K562 (cell line): ENCODE measurements at regions not wholly inside any gene's neighbourhood (a gene's known extent, or its start where the extent isn't known, plus 50 kb on each side); places are given as distances from the start of the nearest gene placed in this dataset.

Experiments used
- ATAC-seq: fragments of 200-7000 bp; cut with Tn5 transposase; 3 replicates; pipeline ENCODE4 v1.9.1; 2020; ENCODE audit warnings: moderate library complexity
- BruUV-seq: library from RNA; stranded (reverse); fragments of 400-500 nt; replicated peaks from 2 replicates; lab custom pipeline; 2021; lab: Mats Ljungman, UMichigan
- CTCF ChIA-PET: fragments of 300-600 bp; formaldehyde crosslinking; extraction: SDS; loops from one replicate; lab custom pipeline; 2021; ENCODE audit warnings: low intra/inter-chr PET ratio; lab: Yijun Ruan, JAX
- POLR2A ChIA-PET: fragments of 300-600, 350-650 bp; sonication (Branson Sonifier 250); formaldehyde crosslinking; extraction: SDS; loops from one replicate; lab custom pipeline; 2021; ENCODE audit warnings: antibody characterized with exemption, inconsistent platforms; lab: Yijun Ruan, JAX
- DNase-seq, 4 experiments: peaks; one replicate each; pipeline versions ENCODE4 v3.0.0 to v3.0.0-alpha.2; 2011 to 2018; ENCODE audit warnings: low spot score in 3 of 4, mixed read lengths in 3 of 4; ENCODE audit errors: extremely low read depth in 1 of 4
- FAIRE-seq: peaks from 2 replicates; lab custom pipeline; 2011; peaks lifted over from hg19 to GRCh38; lab: Jason Lieb, UNC
- H2AFZ ChIP-seq: 2 replicates; pipeline ENCODE4 v1.6.0; 2011; ENCODE audit warnings: low read depth, low read length, control low read depth, inconsistent platforms
- H3K27ac ChIP-seq: fragments of 200-600 bp; 3 replicates; pipeline ENCODE4 v1.8.0; 2011; ENCODE audit warnings: low read depth, mild to moderate bottlenecking, control low read depth, inconsistent platforms, low read length, moderate library complexity, mixed read lengths; ENCODE audit errors: extremely low read depth
- H3K27me3 ChIP-seq, 2 experiments: fragments of 300-600 bp in 1 of 2; 2 replicates in 1 of 2; 3 replicates in 1 of 2; pipeline versions ENCODE4 v1.6.0 to v1.8.0; 2011; ENCODE audit warnings: inconsistent platforms in 2 of 2, low read length in 2 of 2, mild to moderate bottlenecking in 1 of 2, mixed read lengths in 1 of 2, moderate library complexity in 1 of 2; ENCODE audit not compliant: control insufficient read depth in 2 of 2, insufficient read depth in 2 of 2
- H3K36me3 ChIP-seq: fragments of 300-600 bp; 3 replicates; pipeline ENCODE4 v1.8.0; 2011; ENCODE audit warnings: mild to moderate bottlenecking, low read length, inconsistent platforms; ENCODE audit not compliant: control insufficient read depth, insufficient read depth
- H3K4me1 ChIP-seq, 2 experiments: fragments of 200-600 bp in 1 of 2; replicated peaks in 1 of 2; 2 replicates in 1 of 2; 3 replicates in 1 of 2; pipeline versions ENCODE4 v1.5.1 to v1.8.0; 2011; ENCODE audit warnings: inconsistent platforms in 2 of 2, low read length in 2 of 2, mild to moderate bottlenecking in 1 of 2, mixed read lengths in 1 of 2, moderate library complexity in 1 of 2; ENCODE audit not compliant: control insufficient read depth in 2 of 2, insufficient read depth in 2 of 2
- H3K4me2 ChIP-seq: 2 replicates; pipeline ENCODE4 v1.6.1; 2011; ENCODE audit warnings: low read length, control low read depth, inconsistent platforms, mixed read lengths; ENCODE audit not compliant: insufficient read depth
- H3K4me3 ChIP-seq: fragments of 200-600 bp; sonication (generic), shearing (Covaris generic); 2 replicates; pipeline ENCODE4 v1.5.1; 2016; ENCODE audit warnings: control low read depth, inconsistent platforms
- H3K79me2 ChIP-seq: fragments of 200-600 bp; 3 replicates; pipeline ENCODE4 v1.8.0; 2011; ENCODE audit warnings: low read length, inconsistent platforms; ENCODE audit not compliant: control insufficient read depth, insufficient read depth
- H3K9ac ChIP-seq, 2 experiments: 2 replicates each; pipeline versions ENCODE4 v1.6.0 to v1.6.1; 2011; ENCODE audit warnings: low read depth in 2 of 2, low read length in 2 of 2, control low read depth in 1 of 2, inconsistent platforms in 1 of 2, mild to moderate bottlenecking in 1 of 2, mixed read lengths in 1 of 2; ENCODE audit not compliant: insufficient read depth in 1 of 2
- H3K9me1 ChIP-seq: one replicate; pipeline ENCODE4 v1.6.0; 2011; ENCODE audit warnings: inconsistent platforms, mild to moderate bottlenecking, low read length, moderate library complexity; ENCODE audit not compliant: control insufficient read depth, insufficient read depth
- H3K9me3 ChIP-seq: replicated peaks from 2 replicates; pipeline ENCODE4 v1.5.1; 2011; ENCODE audit warnings: low read depth, low read length, inconsistent platforms; ENCODE audit not compliant: control insufficient read depth, insufficient read depth
- H4K20me1 ChIP-seq: replicated peaks from 2 replicates; pipeline ENCODE4 v1.6.1; 2011; ENCODE audit warnings: low read length, inconsistent platforms, mixed read lengths; ENCODE audit not compliant: control insufficient read depth, insufficient read depth
- BHLHE40 ChIP-seq: IDR thresholded peaks from 2 replicates; pipeline ENCODE4 v1.6.1; 2011; ENCODE audit warnings: low read length, improper control_type of control experiment
- DACH1 ChIP-seq: fragments of 450-650 bp; IDR thresholded peaks from 2 replicates; pipeline ENCODE4 v1.6.1; 2018; ENCODE audit not compliant: partially characterized antibody
- E2F4 ChIP-seq: sonication (generic); formaldehyde crosslinking; IDR thresholded peaks from 2 replicates; pipeline ENCODE4 v1.8.0; 2022; ENCODE audit warnings: mild to moderate bottlenecking, low read depth, missing genetic modification reagents
- ELF2 ChIP-seq: fragments of 250-450 bp; sonication (Bioruptor Pico); IDR thresholded peaks from 2 replicates; pipeline ENCODE4 v1.5.0; 2021; ENCODE audit warnings: mild to moderate bottlenecking
- FOXO4 ChIP-seq: fragments of 450-650 bp; formaldehyde crosslinking; IDR thresholded peaks from 2 replicates; pipeline ENCODE4 v1.4.0; 2020; ENCODE audit warnings: mild to moderate bottlenecking, moderate library complexity
- HMG20A ChIP-seq: fragments of 450-650 bp; formaldehyde crosslinking; conservative IDR thresholded peaks from 2 replicates; pipeline ENCODE4 v1.4.0; 2020; ENCODE audit warnings: mild to moderate bottlenecking, mixed read lengths
- IRF1 ChIP-seq: sonication (generic); formaldehyde crosslinking; IDR thresholded peaks from 2 replicates; pipeline ENCODE4 v1.8.0; 2022; ENCODE audit warnings: missing genetic modification reagents, mild to moderate bottlenecking, borderline replicate concordance
- MCM3 ChIP-seq: fragments of 450-650 bp; IDR thresholded peaks from 2 replicates; pipeline ENCODE4 v1.6.1; 2016
- MEF2A ChIP-seq: IDR thresholded peaks from 2 replicates; pipeline ENCODE4 v1.6.1; 2011; ENCODE audit warnings: low read depth, mild to moderate bottlenecking, low read length, moderate library complexity; ENCODE audit not compliant: control insufficient read depth
- MTF1 ChIP-seq: fragments of 250-450 bp; sonication (Bioruptor Pico); IDR thresholded peaks from 2 replicates; pipeline ENCODE4 v1.9.0; 2021; ENCODE audit warnings: moderate library complexity, mild to moderate bottlenecking, inconsistent platforms, borderline replicate concordance
- NR2C1 ChIP-seq, 2 experiments: fragments of 450-650 bp; IDR thresholded peaks; 2 replicates each; pipeline ENCODE4 v1.6.1; 2017; ENCODE audit warnings: mild to moderate bottlenecking in 2 of 2, antibody characterized with exemption in 1 of 2, inconsistent platforms in 1 of 2, missing compliant biosample characterization in 1 of 2, missing genetic modification characterization in 1 of 2
- RBM17 ChIP-seq: fragments of 200-400 bp; formaldehyde crosslinking; IDR thresholded peaks from 2 replicates; pipeline ENCODE4 v1.6.1; 2017; ENCODE audit warnings: low read depth, mild to moderate bottlenecking, low read length, borderline replicate concordance
- SRSF3 ChIP-seq: fragments of 200-400 bp; formaldehyde crosslinking; IDR thresholded peaks from 2 replicates; pipeline ENCODE4 v1.6.1; 2016; ENCODE audit warnings: mild to moderate bottlenecking, low read length, moderate library complexity; ENCODE audit not compliant: insufficient read depth
- TEAD4 ChIP-seq, 2 experiments: sonication (generic) in 1 of 2; formaldehyde crosslinking in 1 of 2; IDR thresholded peaks; 2 replicates each; pipeline versions ENCODE4 v1.6.1 to v1.8.0; 2012 to 2022; ENCODE audit warnings: borderline replicate concordance in 1 of 2, inconsistent platforms in 1 of 2, low read length in 1 of 2, mild to moderate bottlenecking in 1 of 2, missing genetic modification reagents in 1 of 2
- TRIM25 ChIP-seq: fragments of 450-650 bp; IDR thresholded peaks from 2 replicates; pipeline ENCODE4 v1.7.0; 2016; ENCODE audit warnings: borderline replicate concordance
- USF1 ChIP-seq: sonication (generic); formaldehyde crosslinking; IDR thresholded peaks from 2 replicates; pipeline ENCODE4 v1.9.0; 2022; ENCODE audit warnings: mild to moderate bottlenecking, missing genetic modification reagents
- ZNF282 ChIP-seq: sonication (generic); formaldehyde crosslinking; IDR thresholded peaks from 2 replicates; pipeline ENCODE4 v1.8.1; 2023; ENCODE audit warnings: missing genetic modification reagents
- ZNF551 ChIP-seq: fragments of 250-450 bp; sonication (Bioruptor Pico); IDR thresholded peaks from 2 replicates; pipeline ENCODE4 v1.5.0; 2021; ENCODE audit warnings: mild to moderate bottlenecking, moderate library complexity
- WGBS: fragments of 100-300 bp; shearing (Covaris generic); methylation state at CpG from one replicate; pipeline ENCODE4 v1.1.6; 2016; ENCODE audit warnings: low coverage, mixed read lengths; ENCODE audit not compliant: insufficient coverage; ENCODE audit errors: missing lambda C conversion rate; 5-methylcytosine and 5-hydroxymethylcytosine counted together
- in situ Hi-C: fragments of 300-500 bp; cut with MboI; formaldehyde crosslinking; loops from 4 replicates; pipeline ENCODE4 v1.15.0; 2018; ENCODE audit warnings: inconsistent platforms, mixed read lengths
- intact Hi-C: fragments of 100-400 bp; cut with micrococcal nuclease; formaldehyde crosslinking; loops from 2 replicates; pipeline ENCODE4 v1.14.2; 2022

- intact Hi-C loops (no loop called here), in situ Hi-C loops (no loop called here)
- POLR2A ChIA-PET: interaction anchor here (0.6 kb wide), 1 partner anchor 1774 kb away, joined by 3 read pairs; no protein-coding TSS in a partner anchor
- no peaks in the 10 kb centered on the region for H4K20me1 ChIP-seq
- CTCF ChIA-PET: no interaction called here
- no peak overlapping the region for H3K4me2 ChIP-seq
- ATAC-seq (no peak), DNase-seq (no peak), FAIRE-seq (no peak)
- H3K27me3 ChIP-seq: no peaks in the 10 kb centered on the region
- no peak overlapping the region for H3K9ac ChIP-seq
- no peaks in the 10 kb centered on the region for H3K79me2 ChIP-seq
- 0% methylated on average over 2 of the region's 2 CpGs for WGBS
- no peaks in the 10 kb centered on the region for H3K36me3 ChIP-seq
- H2AFZ ChIP-seq: no peak overlapping the region
- H3K4me3 ChIP-seq: no peak overlapping the region
- no peaks in the 10 kb centered on the region for H3K4me1 ChIP-seq
- no peak overlapping the region for H3K27ac ChIP-seq
- no peaks in the 10 kb centered on the region; the same call in 1 of the 2 replicates for H3K9me3 ChIP-seq
- no peaks in the 10 kb centered on the region for H3K9me1 ChIP-seq
- no TSS peak for BruUV-seq
- TF ChIP-seq BHLHE40 (no peak), FOXO4 (CRISPR knock-in tag) (no peak), TEAD4 (IDR thresholded peaks at IDR 0.05; ENCODE audit: low read length) (no peak), TEAD4 (CRISPR knock-in tag; IDR thresholded peaks at IDR 0.05; ENCODE audit: borderline replicate concordance) (no peak), NR2C1 (IDR thresholded peaks at IDR 0.05) (no peak), NR2C1 (tag; IDR thresholded peaks at IDR 0.05) (no peak), MEF2A (no peak), E2F4 (no peak), USF1 (CRISPR knock-in tag) (no peak), ELF2 (CRISPR knock-in tag) (no peak), MCM3 (no peak), IRF1 (CRISPR knock-in tag) (no peak), SRSF3 (no peak), ZNF282 (CRISPR knock-in tag) (no peak), TRIM25 (no peak), MTF1 (CRISPR knock-in tag) (no peak), RBM17 (no peak), ZNF551 (no peak), DACH1 (no peak), HMG20A (CRISPR knock-in tag) (no peak)
- TF ChIP-seq, all 486 proteins: peak for 0
Observed at GRCh38 chr18:72407048-72407447, 137.1 kb downstream of the CBLN2 start.
